ENCODE measurements at regions not wholly inside any gene's neighbourhood (a gene's known extent, or its start where the extent isn't known, plus 50 kb on each side); places are given as distances from the start of the nearest gene placed in this dataset.

- H2AFZ ChIP-seq (replicated peaks): no peak overlapping the region
- H3K4me3 Mint-ChIP-seq: no peak overlapping the region
- H3K9ac ChIP-seq: no peak overlapping the region
- H3K36me3 ChIP-seq: no peaks in the 10 kb centered on the region
- H3K4me3 ChIP-seq: no peak overlapping the region
- H4K20me1 ChIP-seq (ENCODE audit: low read depth): no peaks in the 10 kb centered on the region
- H3K9me3 ChIP-seq (ENCODE audit: low read depth): no peaks in the 10 kb centered on the region
- no peaks in the 10 kb centered on the region for H3K27me3 Mint-ChIP-seq (ENCODE audit: insufficient read depth, low read depth)
- no peaks in the 10 kb centered on the region for H3K4me1 ChIP-seq
- H3K4me1 Mint-ChIP-seq: no peaks in the 10 kb centered on the region
- H3K36me3 Mint-ChIP-seq: no peaks in the 10 kb centered on the region
- TF ChIP-seq EZH2 (IDR thresholded peaks at IDR 0.05) (no peak), EZH2phosphoT487 (IDR thresholded peaks at IDR 0.05) (no peak)
- H3K27ac Mint-ChIP-seq: no peak overlapping the region
- no peak for DNase-seq (ENCODE audit: low spot score)
- no peaks in the 10 kb centered on the region for H3K79me2 ChIP-seq (ENCODE audit: low read depth)
- peaks cover 10% of the 10 kb centered on the region for H3K9me3 Mint-ChIP-seq
- H3K27me3 ChIP-seq: no peaks in the 10 kb centered on the region
- H3F3A ChIP-seq (ENCODE audit: low read depth): no peaks in the 10 kb centered on the region
- H3K4me2 ChIP-seq: no peak overlapping the region
- no peak overlapping the region for H3K27ac ChIP-seq
These were observed 654.6 kb downstream of the TNS3 start for GRCh38 chr7:46927131-46927810.

- TF ChIP-seq EZH2phosphoT487 (IDR thresholded peaks at IDR 0.05) (no peak), EZH2 (IDR thresholded peaks at IDR 0.05) (no peak), CTCF (IDR thresholded peaks at IDR 0.05) (no peak)
- no peaks in the 10 kb centered on the region for H3K79me2 ChIP-seq (ENCODE audit: low read depth)
- H3K4me1 ChIP-seq: no peaks in the 10 kb centered on the region
- no peak overlapping the region for H3K4me2 ChIP-seq
- no peaks in the 10 kb centered on the region for H3K9me3 ChIP-seq (ENCODE audit: low read depth)
- no peaks in the 10 kb centered on the region for H3F3A ChIP-seq (ENCODE audit: low read depth)
- H3K27ac ChIP-seq: no peak overlapping the region
- no peak overlapping the region for H3K4me3 ChIP-seq
- H3K9me3 Mint-ChIP-seq: no peaks in the 10 kb centered on the region
- H3K27ac Mint-ChIP-seq: peak overlapping the region; percentile 48
- no peak overlapping the region for H3K9ac ChIP-seq
- H3K27me3 Mint-ChIP-seq (ENCODE audit: insufficient read depth, low read depth): no peaks in the 10 kb centered on the region
- no peaks in the 10 kb centered on the region for H4K20me1 ChIP-seq (ENCODE audit: low read depth)
- DNase-seq (ENCODE audit: low spot score): no peak
- H3K4me3 Mint-ChIP-seq: no peak overlapping the region
- H3K36me3 Mint-ChIP-seq: no peaks in the 10 kb centered on the region
- H3K36me3 ChIP-seq: no peaks in the 10 kb centered on the region
- H2AFZ ChIP-seq (replicated peaks): no peak overlapping the region
- H3K4me1 Mint-ChIP-seq: peaks cover 4% of the 10 kb centered on the region
- H3K27me3 ChIP-seq: no peaks in the 10 kb centered on the region
These were observed 665.3 kb downstream of the TNS3 start for GRCh38 chr7:46916581-46916980.

- Histone ChIP-seq H2AFZ (replicated peaks) (no peak overlapping the region), H3K79me2 (ENCODE audit: low read depth) (no peaks in the 10 kb centered on the region), H3K4me3 (no peak overlapping the region), H3K4me1 (no peaks in the 10 kb centered on the region), H3K9me3 (ENCODE audit: low read depth) (no peaks in the 10 kb centered on the region), H4K20me1 (ENCODE audit: low read depth) (no peaks in the 10 kb centered on the region), H3K27ac (no peak overlapping the region), H3K4me2 (no peak overlapping the region), H3F3A (ENCODE audit: low read depth) (no peaks in the 10 kb centered on the region), H3K9ac (no peak overlapping the region), H3K27me3 (no peaks in the 10 kb centered on the region), H3K36me3 (no peaks in the 10 kb centered on the region)
- Mint-ChIP-seq H3K4me1 (peaks cover 8% of the 10 kb centered on the region), H3K4me3 (no peak overlapping the region), H3K27me3 (ENCODE audit: insufficient read depth, low read depth) (peaks cover 2% of the 10 kb centered on the region), H3K9me3 (no peaks in the 10 kb centered on the region), H3K27ac (no peak overlapping the region), H3K36me3 (no peaks in the 10 kb centered on the region)
- no peak for DNase-seq (ENCODE audit: low spot score)
- TF ChIP-seq CTCF (IDR thresholded peaks at IDR 0.05) (no peak), EZH2 (IDR thresholded peaks at IDR 0.05) (no peak), EZH2phosphoT487 (IDR thresholded peaks at IDR 0.05) (no peak)
These were observed 669.2 kb downstream of the TNS3 start for GRCh38 chr7:46912692-46913091.

- no peaks in the 10 kb centered on the region for H3K36me3 Mint-ChIP-seq
- H3K4me1 Mint-ChIP-seq: peaks cover 4% of the 10 kb centered on the region
- H3K9me3 ChIP-seq (ENCODE audit: low read depth): no peaks in the 10 kb centered on the region
- H3K36me3 ChIP-seq: no peaks in the 10 kb centered on the region
- H3K27ac ChIP-seq: no peak overlapping the region
- no peak overlapping the region for H2AFZ ChIP-seq (replicated peaks)
- no peak overlapping the region for H3K4me2 ChIP-seq
- H4K20me1 ChIP-seq (ENCODE audit: low read depth): no peaks in the 10 kb centered on the region
- no peaks in the 10 kb centered on the region for H3K27me3 ChIP-seq
- H3K4me1 ChIP-seq: no peaks in the 10 kb centered on the region
- H3K79me2 ChIP-seq (ENCODE audit: low read depth): no peaks in the 10 kb centered on the region
- H3K9me3 Mint-ChIP-seq: no peaks in the 10 kb centered on the region
- H3K4me3 ChIP-seq: no peak overlapping the region
- no peak overlapping the region for H3K9ac ChIP-seq
- peaks cover 2% of the 10 kb centered on the region for H3K27me3 Mint-ChIP-seq (ENCODE audit: insufficient read depth, low read depth)
- no peak overlapping the region for H3K27ac Mint-ChIP-seq
- no peak for TF ChIP-seq EZH2 (IDR thresholded peaks at IDR 0.05)
- TF ChIP-seq CTCF (IDR thresholded peaks at IDR 0.05): no peak
- no peak for TF ChIP-seq EZH2phosphoT487 (IDR thresholded peaks at IDR 0.05)
- H3F3A ChIP-seq (ENCODE audit: low read depth): no peaks in the 10 kb centered on the region
- H3K4me3 Mint-ChIP-seq: no peak overlapping the region
- no peak for DNase-seq (ENCODE audit: low spot score)
These were observed 672.3 kb downstream of the TNS3 start for GRCh38 chr7:46909601-46910051.
